22Rv1 (cell line): ENCODE measurements at regions not wholly inside any gene's neighbourhood (a gene's known extent, or its start where the extent isn't known, plus 50 kb on each side); places are given as distances from the start of the nearest gene placed in this dataset.
A peak's percentile ranks its signal among the peaks of the same experiment; 100 is the strongest.

ENCODE experiments used
- H3K27ac ChIP-seq: fragments of 450-650 bp; 2 replicates; pipeline ENCODE4 v1.5.1; 2017
- ZFX ChIP-seq: fragments of 450-650 bp; IDR thresholded peaks from 2 replicates; pipeline ENCODE4 v1.6.1; 2017; ENCODE audit warnings: antibody characterized with exemption, borderline replicate concordance
- TF ChIP-seq, protein P1 (sequence below): fragments of 450-650 bp; IDR thresholded peaks from 2 replicates; pipeline ENCODE4 v1.5.1; 2017; ENCODE audit warnings: mild to moderate bottlenecking

- H3K27ac ChIP-seq: peak overlapping the region; percentile 27; the same call in 1 of the 2 replicates
- TF ChIP-seq, protein P1, sequence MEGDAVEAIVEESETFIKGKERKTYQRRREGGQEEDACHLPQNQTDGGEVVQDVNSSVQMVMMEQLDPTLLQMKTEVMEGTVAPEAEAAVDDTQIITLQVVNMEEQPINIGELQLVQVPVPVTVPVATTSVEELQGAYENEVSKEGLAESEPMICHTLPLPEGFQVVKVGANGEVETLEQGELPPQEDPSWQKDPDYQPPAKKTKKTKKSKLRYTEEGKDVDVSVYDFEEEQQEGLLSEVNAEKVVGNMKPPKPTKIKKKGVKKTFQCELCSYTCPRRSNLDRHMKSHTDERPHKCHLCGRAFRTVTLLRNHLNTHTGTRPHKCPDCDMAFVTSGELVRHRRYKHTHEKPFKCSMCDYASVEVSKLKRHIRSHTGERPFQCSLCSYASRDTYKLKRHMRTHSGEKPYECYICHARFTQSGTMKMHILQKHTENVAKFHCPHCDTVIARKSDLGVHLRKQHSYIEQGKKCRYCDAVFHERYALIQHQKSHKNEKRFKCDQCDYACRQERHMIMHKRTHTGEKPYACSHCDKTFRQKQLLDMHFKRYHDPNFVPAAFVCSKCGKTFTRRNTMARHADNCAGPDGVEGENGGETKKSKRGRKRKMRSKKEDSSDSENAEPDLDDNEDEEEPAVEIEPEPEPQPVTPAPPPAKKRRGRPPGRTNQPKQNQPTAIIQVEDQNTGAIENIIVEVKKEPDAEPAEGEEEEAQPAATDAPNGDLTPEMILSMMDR: no peak
Measured at GRCh38 chr5:158619083-158619788, 480.5 kb downstream of the EBF1 start.

DNA sequence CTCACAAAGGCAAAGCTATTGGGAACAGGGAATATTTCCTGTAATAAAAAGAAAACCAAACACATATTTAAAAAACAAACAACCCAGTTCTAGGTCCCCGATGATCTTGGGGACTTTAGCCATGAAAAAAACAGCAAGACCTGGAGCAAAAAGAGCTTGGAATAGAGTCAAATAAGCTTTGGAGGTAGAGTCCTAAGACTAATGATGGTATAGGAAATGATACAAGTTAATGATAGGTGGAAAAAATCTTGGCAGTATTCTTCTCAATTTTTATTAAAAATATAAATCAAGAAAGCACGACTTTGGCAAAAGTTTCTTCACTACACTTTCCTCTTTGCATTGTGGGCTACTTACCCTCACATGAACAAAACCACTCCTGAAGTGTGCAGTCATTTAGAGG is 481.5 kb downstream of the EBF1 start:
- TF ChIP-seq ZFX: no peak
- TF ChIP-seq, protein P1: no peak
- H3K27ac ChIP-seq: no peak overlapping the region

GRCh38 chr5:158616707-158617106 is 483.0 kb downstream of the EBF1 start:
- no peak overlapping the region for H3K27ac ChIP-seq
- no peak for TF ChIP-seq ZFX
- TF ChIP-seq, protein P1: no peak

- H3K27ac ChIP-seq: no peak overlapping the region
- TF ChIP-seq, protein P1: no peak
Measured at GRCh38 chr5:158614951-158615350, 484.8 kb downstream of the EBF1 start.

GRCh38 chr5:158611581-158611980 is 488.1 kb downstream of the EBF1 start:
- TF ChIP-seq, protein P1: no peak
- no peak for TF ChIP-seq ZFX

GRCh38 chr5:158610051-158610415 is 489.7 kb downstream of the EBF1 start:
- no peak overlapping the region for H3K27ac ChIP-seq
- TF ChIP-seq, protein P1: no peak
- TF ChIP-seq ZFX: no peak

More at GRCh38 chr5:158611581-158611980, 488.1 kb downstream of the EBF1 start:
- no peak overlapping the region for H3K27ac ChIP-seq

DNA sequence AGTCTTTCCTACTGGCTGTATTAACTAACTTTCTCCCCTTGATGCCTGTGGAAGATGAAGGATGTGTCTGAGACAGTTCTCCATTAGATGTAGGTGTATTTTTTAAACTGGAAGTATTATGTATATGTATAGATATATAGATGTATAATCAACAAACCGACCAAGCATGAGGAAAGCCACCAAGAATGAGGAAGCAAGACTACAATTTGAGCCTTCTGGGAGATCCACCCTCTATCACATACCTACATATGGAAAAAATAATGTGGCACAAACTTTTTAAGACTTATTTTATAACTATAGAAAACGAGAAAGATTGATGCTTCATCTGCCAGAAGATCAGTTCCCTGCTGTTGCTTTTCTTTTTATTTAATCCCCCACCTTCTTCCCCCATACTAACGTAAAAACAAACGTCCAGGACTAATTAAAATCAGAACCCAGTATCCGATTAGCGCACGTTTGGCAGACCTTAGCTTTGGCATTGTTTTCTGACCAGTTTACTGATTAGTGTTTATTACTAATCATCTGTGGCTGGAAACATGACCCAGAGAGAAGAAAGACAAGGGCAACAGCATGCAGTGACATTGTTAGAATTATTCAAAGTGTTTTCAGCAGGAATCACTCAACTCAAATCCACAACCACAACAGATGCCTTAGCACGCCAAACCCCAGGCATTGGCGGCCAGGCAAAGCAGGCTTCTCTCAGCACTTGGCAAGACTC is 490.2 kb downstream of the EBF1 start:
- TF ChIP-seq ZFX: no peak
- TF ChIP-seq, protein P1: no peak
- no peak overlapping the region for H3K27ac ChIP-seq
